ENCODE measurements at regions not wholly inside any gene's neighbourhood (a gene's known extent, or its start where the extent isn't known, plus 50 kb on each side); places are given as distances from the start of the nearest gene placed in this dataset.

DNA sequence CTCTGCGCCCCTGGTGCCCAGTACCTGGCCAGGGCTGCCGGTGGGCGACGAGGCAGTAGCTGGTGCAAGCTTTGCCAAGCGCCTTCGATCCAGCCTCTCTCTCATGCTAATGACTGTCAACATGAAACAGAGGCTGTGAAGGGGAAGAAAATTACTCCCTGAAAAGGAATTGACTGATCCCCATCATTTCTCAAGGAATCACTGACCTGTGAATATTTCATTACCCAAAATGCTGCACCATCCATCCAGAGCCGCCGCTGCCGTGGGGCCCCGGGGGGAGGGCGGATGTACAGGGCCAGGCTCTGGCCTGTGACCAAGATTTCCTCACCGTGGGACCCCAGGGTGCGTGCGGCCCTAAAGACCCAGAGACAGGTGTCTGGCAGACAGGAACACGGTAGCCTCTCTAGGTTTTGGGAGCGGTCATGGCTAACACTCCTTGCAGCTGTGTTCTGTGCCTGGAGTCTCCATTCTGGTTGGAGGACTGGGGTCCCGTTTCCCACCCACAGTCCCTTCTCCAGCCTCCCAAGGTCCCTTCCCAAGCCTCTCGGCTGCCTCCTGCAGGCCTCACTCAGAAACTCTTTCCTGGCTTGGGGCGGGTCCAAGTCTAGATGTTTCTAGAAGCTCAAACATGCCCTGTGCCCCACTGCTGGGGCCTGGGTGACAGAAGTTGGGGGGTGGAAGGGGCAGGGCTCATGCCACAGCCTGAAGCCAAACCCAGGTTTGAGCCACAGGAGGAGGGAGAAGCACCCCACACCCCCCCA lies 73.3 kb downstream of the ENGASE start:
- H3K9me2 ChIP-seq (replicated peaks; ENCODE audit: low read length) = no peaks in the 10 kb centered on the region
- no TSS peak for BruUV-seq (replicated peaks)

DNA sequence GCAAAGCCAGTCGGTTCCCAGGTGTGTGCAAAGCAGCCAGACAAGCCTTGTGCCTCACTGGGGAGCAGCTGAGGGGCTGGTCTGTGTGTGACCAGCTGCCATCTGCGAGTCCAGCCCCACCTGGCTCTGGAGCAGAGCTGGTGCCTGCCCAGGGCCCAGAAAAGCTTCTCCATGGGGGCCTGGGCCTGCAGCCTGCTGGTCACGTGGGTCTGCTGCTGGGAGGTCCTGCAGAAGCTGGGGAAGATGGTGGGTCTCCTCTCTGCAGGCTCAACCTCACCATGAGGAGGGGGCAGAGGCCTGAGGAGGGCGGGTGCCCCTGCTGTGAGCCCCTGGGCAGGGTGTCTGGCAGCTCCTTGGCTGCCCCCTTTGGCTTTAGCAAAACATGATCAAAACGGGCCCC lies 71.9 kb downstream of the ENGASE start:
- CTCF ChIA-PET = interaction anchor here (0.5 kb wide), 1 partner anchor 246 kb away, joined by 3 read pairs; no protein-coding TSS in a partner anchor
- Histone ChIP-seq H3F3A (ENCODE audit: low read length, unreplicated experiment) (no peaks in the 10 kb centered on the region), H3K4me2 (ENCODE audit: low read length) (no peak overlapping the region), H3K4me1 (ENCODE audit: insufficient read depth, low read length) (no peaks in the 10 kb centered on the region), H3K4me3 (ENCODE audit: low read length) (no peak overlapping the region), H3K27me3 (ENCODE audit: low read length) (peaks cover 63% of the 10 kb centered on the region), H3K36me3 (ENCODE audit: low read depth, low read length) (no peaks in the 10 kb centered on the region), H3K9ac (ENCODE audit: low read length) (no peak overlapping the region), H3K79me2 (ENCODE audit: low read length) (no peaks in the 10 kb centered on the region), H3K9me3 (ENCODE audit: low read length) (no peaks in the 10 kb centered on the region), H3K9me2 (replicated peaks; ENCODE audit: low read length) (no peaks in the 10 kb centered on the region), H4K20me1 (ENCODE audit: low read length) (no peaks in the 10 kb centered on the region), H3K27ac (ENCODE audit: low read length) (no peak overlapping the region), H2AFZ (ENCODE audit: low read length) (no peak overlapping the region)
- POLR2A ChIA-PET (ENCODE audit: unreplicated experiment) = no interaction called here
- no peak for ATAC-seq
- no peak for DNase-seq
- TF ChIP-seq EZH2 (IDR thresholded peaks at IDR 0.05; ENCODE audit: low read length, unreplicated experiment) (no peak), EZH2phosphoT487 (IDR thresholded peaks at IDR 0.05; ENCODE audit: borderline replicate concordance, low read length) (no peak)
- TF ChIP-seq, protein P1, sequence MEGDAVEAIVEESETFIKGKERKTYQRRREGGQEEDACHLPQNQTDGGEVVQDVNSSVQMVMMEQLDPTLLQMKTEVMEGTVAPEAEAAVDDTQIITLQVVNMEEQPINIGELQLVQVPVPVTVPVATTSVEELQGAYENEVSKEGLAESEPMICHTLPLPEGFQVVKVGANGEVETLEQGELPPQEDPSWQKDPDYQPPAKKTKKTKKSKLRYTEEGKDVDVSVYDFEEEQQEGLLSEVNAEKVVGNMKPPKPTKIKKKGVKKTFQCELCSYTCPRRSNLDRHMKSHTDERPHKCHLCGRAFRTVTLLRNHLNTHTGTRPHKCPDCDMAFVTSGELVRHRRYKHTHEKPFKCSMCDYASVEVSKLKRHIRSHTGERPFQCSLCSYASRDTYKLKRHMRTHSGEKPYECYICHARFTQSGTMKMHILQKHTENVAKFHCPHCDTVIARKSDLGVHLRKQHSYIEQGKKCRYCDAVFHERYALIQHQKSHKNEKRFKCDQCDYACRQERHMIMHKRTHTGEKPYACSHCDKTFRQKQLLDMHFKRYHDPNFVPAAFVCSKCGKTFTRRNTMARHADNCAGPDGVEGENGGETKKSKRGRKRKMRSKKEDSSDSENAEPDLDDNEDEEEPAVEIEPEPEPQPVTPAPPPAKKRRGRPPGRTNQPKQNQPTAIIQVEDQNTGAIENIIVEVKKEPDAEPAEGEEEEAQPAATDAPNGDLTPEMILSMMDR (conservative IDR thresholded peaks at IDR 0.05; ENCODE audit: low read depth, low read length) = no peak
- intact Hi-C loops (cut with micrococcal nuclease) = no loop called here
- BruUV-seq (replicated peaks) = no TSS peak

More for the DNA sequence above, 73.3 kb downstream of the ENGASE start:
- Histone ChIP-seq H3K79me2 (ENCODE audit: low read length) (no peaks in the 10 kb centered on the region), H3K4me3 (ENCODE audit: low read length) (no peak overlapping the region), H3K36me3 (ENCODE audit: low read depth, low read length) (no peaks in the 10 kb centered on the region), H3K4me1 (ENCODE audit: insufficient read depth, low read length) (no peaks in the 10 kb centered on the region), H4K20me1 (ENCODE audit: low read length) (0 out of 2 replicates have a peak, but pooled peaks cover 2% of the 10 kb centered on the region), H3K27me3 (ENCODE audit: low read length) (peaks cover 59% of the 10 kb centered on the region), H3F3A (ENCODE audit: low read length, unreplicated experiment) (no peaks in the 10 kb centered on the region), H3K27ac (ENCODE audit: low read length) (no peak overlapping the region), H3K9ac (ENCODE audit: low read length) (no peak overlapping the region), H3K9me3 (ENCODE audit: low read length) (no peaks in the 10 kb centered on the region), H2AFZ (ENCODE audit: low read length) (no peak overlapping the region), H3K4me2 (ENCODE audit: low read length) (no peak overlapping the region)
- ATAC-seq = no peak
- TF ChIP-seq, protein P1 (conservative IDR thresholded peaks at IDR 0.05; ENCODE audit: low read depth, low read length) = no peak; the same call in 1 of the 2 replicates
- TF ChIP-seq EZH2 (IDR thresholded peaks at IDR 0.05; ENCODE audit: low read length, unreplicated experiment) = no peak
- TF ChIP-seq EZH2phosphoT487 (IDR thresholded peaks at IDR 0.05; ENCODE audit: borderline replicate concordance, low read length) = no peak
- POLR2A ChIA-PET (ENCODE audit: unreplicated experiment) = no interaction called here
- intact Hi-C loops (cut with micrococcal nuclease) = no loop called here
- CTCF ChIA-PET = no interaction called here
- DNase-seq = no peak

DNA sequence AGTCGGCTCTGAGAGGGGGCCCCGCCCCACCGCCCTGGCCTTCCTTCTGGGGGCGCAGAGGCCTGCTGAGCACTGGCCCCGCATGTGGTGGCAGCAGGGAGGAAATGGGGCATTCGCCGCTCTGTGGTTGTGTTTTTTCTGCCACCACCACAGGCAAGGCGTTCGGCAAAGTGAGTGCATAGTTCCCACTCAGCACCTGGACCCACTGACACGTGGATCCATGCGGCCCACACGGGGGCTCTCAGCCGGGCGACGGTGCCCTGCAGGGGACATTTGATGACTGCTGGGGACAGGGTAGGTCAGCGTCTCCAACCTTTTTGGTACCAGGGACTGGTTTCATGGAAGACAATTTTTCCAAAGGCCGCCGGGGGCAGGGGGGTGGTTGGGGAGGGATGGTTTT lies 70.9 kb downstream of the ENGASE start:
- Histone ChIP-seq H3K36me3 (ENCODE audit: low read depth, low read length) (no peaks in the 10 kb centered on the region), H3K4me1 (ENCODE audit: insufficient read depth, low read length) (no peaks in the 10 kb centered on the region), H3F3A (ENCODE audit: low read length, unreplicated experiment) (no peaks in the 10 kb centered on the region), H3K79me2 (ENCODE audit: low read length) (no peaks in the 10 kb centered on the region), H3K9me3 (ENCODE audit: low read length) (no peaks in the 10 kb centered on the region), H3K4me2 (ENCODE audit: low read length) (no peak overlapping the region), H3K9ac (ENCODE audit: low read length) (no peak overlapping the region), H4K20me1 (ENCODE audit: low read length) (no peaks in the 10 kb centered on the region), H3K27me3 (ENCODE audit: low read length) (peaks cover 69% of the 10 kb centered on the region), H2AFZ (ENCODE audit: low read length) (no peak overlapping the region), H3K4me3 (ENCODE audit: low read length) (no peak overlapping the region), H3K9me2 (replicated peaks; ENCODE audit: low read length) (no peaks in the 10 kb centered on the region), H3K27ac (ENCODE audit: low read length) (no peak overlapping the region)
- no peak for ATAC-seq
- DNase-seq = no peak
- no peak for TF ChIP-seq EZH2 (IDR thresholded peaks at IDR 0.05; ENCODE audit: low read length, unreplicated experiment)
- no peak for TF ChIP-seq EZH2phosphoT487 (IDR thresholded peaks at IDR 0.05; ENCODE audit: borderline replicate concordance, low read length)
- TF ChIP-seq, protein P1 (conservative IDR thresholded peaks at IDR 0.05; ENCODE audit: low read depth, low read length) = no peak
- CTCF ChIA-PET = no interaction called here
- intact Hi-C loops (cut with micrococcal nuclease) = no loop called here
- no TSS peak for BruUV-seq (replicated peaks)
- POLR2A ChIA-PET (ENCODE audit: unreplicated experiment) = no interaction called here
